ENCODE measurements at regions not wholly inside any gene's neighbourhood (a gene's known extent, or its start where the extent isn't known, plus 50 kb on each side); places are given as distances from the start of the nearest gene placed in this dataset.

GRCh38 chrX:42477396-42477795 lies 300.6 kb downstream of the PPP1R2C start:
- TF ChIP-seq CTCF (IDR thresholded peaks at IDR 0.05; ENCODE audit: low read depth, low read length, poor library complexity, severe bottlenecking) (no peak), EZH2phosphoT487 (IDR thresholded peaks at IDR 0.05; ENCODE audit: borderline replicate concordance, low read length) (no peak)
